Right ventricle myocardium superior (tissue), 1 donor: ENCODE measurements at regions not wholly inside any gene's neighbourhood (a gene's known extent, or its start where the extent isn't known, plus 50 kb on each side); places are given as distances from the start of the nearest gene placed in this dataset.
"Not testable (repeated sequence)": the region's sequence is repeated elsewhere in the genome, so short reads cannot be mapped to it uniquely, and the experiment has no call there.

Experiments
- ATAC-seq: fragments of 200-7000 bp; cut with Tn5 transposase; one replicate; pipeline ENCODE4 v1.9.1; 2020; ENCODE audit warnings: mild to moderate bottlenecking; ENCODE audit not compliant: poor library complexity
- DNase-seq: peaks from one replicate; pipeline ENCODE4 v3.0.0-alpha.2; 2020
- intact Hi-C: fragments of 100-400 bp; cut with DNase I; formaldehyde crosslinking; loops from one replicate; pipeline ENCODE4 v1.11.2; 2022
- donor health status: DM: no; HTN: yes; CAD: no; lungs with severe emphysema.

GRCh38 chr5:175351897-175352590, 91.9 kb downstream of the DRD1 start:
- intact Hi-C loops = no loop called here
- no peak for ATAC-seq

GRCh38 chr5:175351126-175351525, 92.9 kb downstream of the DRD1 start:
- peak; percentile 71 for ATAC-seq
- DNase-seq = peak; percentile 65
- intact Hi-C loops = no loop called here

More at GRCh38 chr5:175351897-175352590, 91.9 kb downstream of the DRD1 start:
- DNase-seq = no peak

- ATAC-seq = no peak
- intact Hi-C loops = no loop called here
- no peak for DNase-seq
Measured at GRCh38 chr5:175347931-175348330, 96.1 kb downstream of the DRD1 start.

GRCh38 chr5:175347027-175347426, 97.0 kb downstream of the DRD1 start:
- intact Hi-C loops = no loop called here
- no peak for ATAC-seq

GRCh38 chr5:175344331-175345195, 99.4 kb downstream of the DRD1 start:
- ATAC-seq = no peak
- intact Hi-C loops = no loop called here
- no peak for DNase-seq

More at GRCh38 chr5:175347027-175347426, 97.0 kb downstream of the DRD1 start:
- no peak for DNase-seq

GRCh38 chr5:175343308-175343707, 100.7 kb downstream of the DRD1 start:
- DNase-seq = no peak
- intact Hi-C loops = no loop called here
- no peak for ATAC-seq

GRCh38 chr5:175340180-175340579, 103.8 kb downstream of the DRD1 start:
- no peak for DNase-seq
- ATAC-seq = no peak
- intact Hi-C loops = no loop called here

GRCh38 chr5:175337680-175338079, 106.3 kb downstream of the DRD1 start:
- DNase-seq = no peak
- intact Hi-C loops = no loop called here

GRCh38 chr5:175336781-175337180, 107.2 kb downstream of the DRD1 start:
- intact Hi-C loops = no loop called here
- DNase-seq (no peak), ATAC-seq (no peak)

More at GRCh38 chr5:175337680-175338079, 106.3 kb downstream of the DRD1 start:
- no peak for ATAC-seq

- ATAC-seq (no peak), DNase-seq (no peak)
- intact Hi-C loops = no loop called here
Measured at GRCh38 chr5:175335691-175336090, 108.3 kb downstream of the DRD1 start.

- ATAC-seq, DNase-seq, intact Hi-C loops: not testable (repeated sequence)
Measured at GRCh38 chr5:175331173-175332036, 112.6 kb downstream of the DRD1 start.

- DNase-seq (no peak), ATAC-seq (no peak)
- intact Hi-C loops = no loop called here
Measured at GRCh38 chr5:175329976-175330375, 114.0 kb downstream of the DRD1 start.

- intact Hi-C loops = no loop called here
- no peak for DNase-seq
- ATAC-seq = no peak
Measured at GRCh38 chr5:175328687-175329086, 115.3 kb downstream of the DRD1 start.

GRCh38 chr5:175328176-175328575, 115.8 kb downstream of the DRD1 start:
- no peak for DNase-seq
- ATAC-seq = no peak
- intact Hi-C loops = no loop called here

- intact Hi-C loops = no loop called here
- ATAC-seq (no peak), DNase-seq (no peak)
Measured at GRCh38 chr5:175325681-175326080, 118.3 kb downstream of the DRD1 start.

GRCh38 chr5:175321927-175322532, 122.0 kb downstream of the DRD1 start:
- ATAC-seq = no peak
- no peak for DNase-seq
- intact Hi-C loops = no loop called here

- intact Hi-C loops = no loop called here
- no peak for DNase-seq
- ATAC-seq = no peak
Measured at GRCh38 chr5:175319199-175319598, 124.8 kb downstream of the DRD1 start.

- intact Hi-C loops = no loop called here
- DNase-seq (no peak), ATAC-seq (no peak)
Measured at GRCh38 chr5:175317872-175318271, 126.1 kb downstream of the DRD1 start.
